Gastroesophageal sphincter (tissue), 4 donors: ENCODE measurements at regions not wholly inside any gene's neighbourhood (a gene's known extent, or its start where the extent isn't known, plus 50 kb on each side); places are given as distances from the start of the nearest gene placed in this dataset.

Experiments used
- ATAC-seq: fragments of 150-250 bp; one replicate; pipeline ENCODE4 v1.9.1; 2016; ENCODE audit warnings: mild to moderate bottlenecking, moderate library complexity
- H3K27ac ChIP-seq, 4 donors: fragments of 200-600 bp; sonication (generic) in 3 of 4; 1 replicate in 3 of 4; 2 replicates in 1 of 4; pipeline ENCODE4 v1.5.1; 2016 to 2019
- H3K27me3 ChIP-seq: fragments of 200-600 bp; sonication (generic); one replicate; pipeline ENCODE4 v1.5.1; 2019
- H3K36me3 ChIP-seq, 2 donors: fragments of 200-600 bp; sonication (generic); one replicate each; pipeline ENCODE4 v1.5.1; 2019; ENCODE audit warnings: control low read depth in 1 of 2
- H3K4me1 ChIP-seq, 3 donors: fragments of 200-600 bp; sonication (generic); 1 replicate in 2 of 3; 2 replicates in 1 of 3; pipeline ENCODE4 v1.5.1; 2016 to 2019; ENCODE audit warnings: control low read depth in 2 of 3
- H3K4me3 ChIP-seq, 2 donors: fragments of 200-600 bp; sonication (generic); one replicate each; pipeline ENCODE4 v1.5.1; 2019; ENCODE audit warnings: mild to moderate bottlenecking in 1 of 2, moderate library complexity in 1 of 2
- H3K9me3 ChIP-seq, 3 donors: fragments of 200-600 bp; sonication (generic); one replicate each; pipeline ENCODE4 v1.5.1; 2017 to 2019; ENCODE audit warnings: control low read depth in 2 of 3
- EP300 ChIP-seq: sonication (generic); formaldehyde crosslinking; IDR thresholded peaks from one replicate; pipeline ENCODE4 v1.6.1; 2017; ENCODE audit warnings: antibody characterized with exemption, mild to moderate bottlenecking
- POLR2A ChIP-seq, 2 donors: fragments of 450-650 bp; IDR thresholded peaks; one replicate each; pipeline ENCODE4 v1.6.1; 2017; ENCODE audit warnings: antibody characterized with exemption in 2 of 2, mild to moderate bottlenecking in 2 of 2, moderate library complexity in 1 of 2
- POLR2AphosphoS5 ChIP-seq: sonication (generic); formaldehyde crosslinking; IDR thresholded peaks from one replicate; pipeline ENCODE4 v1.6.1; 2017; ENCODE audit warnings: antibody characterized with exemption
- WGBS, 2 donors: methylation state at CpG; one replicate each; pipeline ENCODE4 v1.1.5; 2018; ENCODE audit warnings: low coverage in 1 of 2; 5-methylcytosine and 5-hydroxymethylcytosine counted together
- TF ChIP-seq, protein P1 (sequence below), 4 experiments: fragments of 200-600 bp in 2 of 4; fragments of 450-650 bp in 2 of 4; sonication (generic) in 1 of 4; IDR thresholded peaks; one replicate each; pipeline ENCODE4 v1.5.1; 2017 to 2019; ENCODE audit warnings: antibody characterized with exemption in 4 of 4, mild to moderate bottlenecking in 2 of 4, moderate library complexity in 2 of 4

DNA sequence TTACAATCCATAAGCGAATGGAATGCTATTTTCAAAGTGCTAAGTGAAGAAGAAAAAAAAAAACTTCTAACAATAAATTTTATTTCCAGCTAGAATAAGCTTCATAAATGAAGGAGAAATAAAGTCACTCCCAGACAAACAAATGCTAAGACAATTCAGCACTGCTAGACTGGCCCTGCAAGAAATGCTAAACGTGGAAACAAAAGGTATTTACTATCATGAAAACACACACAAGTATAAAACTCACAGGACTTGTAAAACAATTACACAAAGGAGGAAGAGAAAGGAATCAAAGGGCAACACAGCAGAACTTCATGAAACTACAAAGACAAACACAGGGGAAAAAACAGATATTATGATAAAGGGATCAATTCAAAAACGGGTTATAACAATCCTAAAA lies 85.8 kb upstream of the NELL2 start:
- TF ChIP-seq POLR2A (IDR thresholded peaks at IDR 0.05) (no peak), EP300 (no peak), POLR2AphosphoS5 (no peak)
- TF ChIP-seq, protein P1, sequence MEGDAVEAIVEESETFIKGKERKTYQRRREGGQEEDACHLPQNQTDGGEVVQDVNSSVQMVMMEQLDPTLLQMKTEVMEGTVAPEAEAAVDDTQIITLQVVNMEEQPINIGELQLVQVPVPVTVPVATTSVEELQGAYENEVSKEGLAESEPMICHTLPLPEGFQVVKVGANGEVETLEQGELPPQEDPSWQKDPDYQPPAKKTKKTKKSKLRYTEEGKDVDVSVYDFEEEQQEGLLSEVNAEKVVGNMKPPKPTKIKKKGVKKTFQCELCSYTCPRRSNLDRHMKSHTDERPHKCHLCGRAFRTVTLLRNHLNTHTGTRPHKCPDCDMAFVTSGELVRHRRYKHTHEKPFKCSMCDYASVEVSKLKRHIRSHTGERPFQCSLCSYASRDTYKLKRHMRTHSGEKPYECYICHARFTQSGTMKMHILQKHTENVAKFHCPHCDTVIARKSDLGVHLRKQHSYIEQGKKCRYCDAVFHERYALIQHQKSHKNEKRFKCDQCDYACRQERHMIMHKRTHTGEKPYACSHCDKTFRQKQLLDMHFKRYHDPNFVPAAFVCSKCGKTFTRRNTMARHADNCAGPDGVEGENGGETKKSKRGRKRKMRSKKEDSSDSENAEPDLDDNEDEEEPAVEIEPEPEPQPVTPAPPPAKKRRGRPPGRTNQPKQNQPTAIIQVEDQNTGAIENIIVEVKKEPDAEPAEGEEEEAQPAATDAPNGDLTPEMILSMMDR (IDR thresholded peaks at IDR 0.05) = no peak
- ATAC-seq = no peak
- H3K27ac ChIP-seq = no peak overlapping the region
- H3K4me1 ChIP-seq = no peaks in the 10 kb centered on the region
- WGBS, 2 donors = 47 to 49% methylated on average over 3 of the region's 3 CpGs
- H3K9me3 ChIP-seq = peaks cover 0 to 29% (median 0%) of the 10 kb centered on the region in 3 donors
- no peaks in the 10 kb centered on the region for H3K27me3 ChIP-seq
- no peaks in the 10 kb centered on the region for H3K36me3 ChIP-seq
- no peak overlapping the region for H3K4me3 ChIP-seq

DNA sequence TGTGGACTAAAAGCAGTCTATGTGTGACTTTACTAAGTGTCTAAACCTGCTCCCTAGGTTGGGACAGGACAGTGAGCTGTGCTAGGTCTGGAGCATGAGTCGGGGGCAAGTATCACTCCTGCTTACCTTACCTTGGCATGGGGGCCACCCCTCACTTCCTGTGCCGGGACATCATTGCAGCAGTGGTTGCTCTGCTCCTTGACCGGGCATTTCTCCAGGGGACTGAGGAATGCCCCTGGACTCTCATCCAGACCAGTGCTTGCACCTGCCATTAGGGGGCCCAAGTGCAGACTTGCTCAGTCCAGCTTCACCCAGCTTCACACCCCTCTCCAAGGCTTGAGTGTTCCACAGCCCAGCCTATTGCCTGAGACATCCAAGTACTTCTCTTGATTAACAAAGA lies 84.7 kb upstream of the NELL2 start:
- H3K9me3 ChIP-seq = peaks cover 0 to 25% (median 0%) of the 10 kb centered on the region in 3 donors
- H3K27me3 ChIP-seq = no peaks in the 10 kb centered on the region
- H3K27ac ChIP-seq = no peak overlapping the region
- no peak for ATAC-seq
- no peaks in the 10 kb centered on the region for H3K36me3 ChIP-seq
- H3K4me1 ChIP-seq = no peaks in the 10 kb centered on the region
- 80% methylated on average over 1 of the region's 3 CpGs; no CpG with 5 or more reads in 1 of the 2 donors for WGBS, 2 donors
- H3K4me3 ChIP-seq = no peak overlapping the region
- no peak for TF ChIP-seq POLR2A (IDR thresholded peaks at IDR 0.05)
- TF ChIP-seq, protein P1 (IDR thresholded peaks at IDR 0.05) = no peak
- TF ChIP-seq EP300 = no peak

DNA sequence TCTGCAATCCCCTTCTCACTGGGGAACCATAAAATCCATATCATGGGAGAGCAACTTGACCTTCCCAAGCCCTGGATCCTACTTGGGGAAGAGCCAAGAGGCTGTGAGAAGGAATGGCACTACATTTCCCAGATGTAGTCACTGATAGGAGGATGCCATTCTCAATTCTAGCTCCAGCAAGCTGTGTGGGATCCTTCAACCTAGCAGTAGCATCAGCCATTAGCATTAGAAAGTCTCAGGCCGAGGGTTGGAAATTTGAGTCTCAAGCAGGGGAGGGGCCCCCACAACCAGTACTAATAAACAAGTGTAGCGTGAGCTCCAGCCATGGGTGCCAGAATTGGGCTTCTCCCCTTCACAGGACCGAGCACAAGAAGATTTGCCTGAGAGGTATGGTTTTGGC lies 84.3 kb upstream of the NELL2 start:
- WGBS, 2 donors = no CpG with 5 or more reads among the region's 3 CpGs

DNA sequence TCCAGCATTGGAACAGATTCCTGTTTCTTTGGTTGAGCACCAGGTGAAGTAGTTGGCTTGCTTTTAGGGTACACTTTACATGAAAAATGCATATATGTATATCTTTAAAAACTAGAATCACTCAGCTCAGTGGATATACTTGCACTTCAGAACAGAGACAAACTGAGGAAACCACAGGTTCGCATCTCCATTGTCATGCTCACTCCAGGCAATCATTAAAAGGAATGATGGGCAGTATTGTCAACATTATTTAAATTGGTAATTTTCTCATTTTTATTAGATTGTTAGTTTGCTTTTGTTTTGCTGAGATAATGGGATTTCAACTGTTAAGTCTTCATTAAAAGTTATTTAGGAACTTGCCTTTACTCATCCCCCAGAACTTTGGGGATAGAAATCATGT lies 71.0 kb upstream of the NELL2 start:
- H3K9me3 ChIP-seq = no peaks in the 10 kb centered on the region
- no peaks in the 10 kb centered on the region for H3K4me1 ChIP-seq
- ATAC-seq = no peak
- no peaks in the 10 kb centered on the region for H3K36me3 ChIP-seq
- TF ChIP-seq POLR2AphosphoS5 (no peak), EP300 (no peak), POLR2A (IDR thresholded peaks at IDR 0.05) (no peak)
- TF ChIP-seq, protein P1 (IDR thresholded peaks at IDR 0.05) = no peak
- WGBS, 2 donors = 67 to 88% methylated on average over 1 of the region's 1 CpG
- peaks cover 13% of the 10 kb centered on the region for H3K27me3 ChIP-seq
- H3K27ac ChIP-seq = no peak overlapping the region
- H3K4me3 ChIP-seq = no peak overlapping the region

More for the DNA sequence above, 84.3 kb upstream of the NELL2 start:
- no peak overlapping the region for H3K27ac ChIP-seq
- H3K36me3 ChIP-seq = no peaks in the 10 kb centered on the region
- peaks cover 0 to 23% (median 0%) of the 10 kb centered on the region in 3 donors for H3K9me3 ChIP-seq
- no peak for ATAC-seq
- no peak overlapping the region for H3K4me3 ChIP-seq
- no peaks in the 10 kb centered on the region for H3K4me1 ChIP-seq
- TF ChIP-seq POLR2A (IDR thresholded peaks at IDR 0.05) (no peak), EP300 (no peak), POLR2AphosphoS5 (no peak)
- TF ChIP-seq, protein P1 (IDR thresholded peaks at IDR 0.05) = no peak
- H3K27me3 ChIP-seq = no peaks in the 10 kb centered on the region

DNA sequence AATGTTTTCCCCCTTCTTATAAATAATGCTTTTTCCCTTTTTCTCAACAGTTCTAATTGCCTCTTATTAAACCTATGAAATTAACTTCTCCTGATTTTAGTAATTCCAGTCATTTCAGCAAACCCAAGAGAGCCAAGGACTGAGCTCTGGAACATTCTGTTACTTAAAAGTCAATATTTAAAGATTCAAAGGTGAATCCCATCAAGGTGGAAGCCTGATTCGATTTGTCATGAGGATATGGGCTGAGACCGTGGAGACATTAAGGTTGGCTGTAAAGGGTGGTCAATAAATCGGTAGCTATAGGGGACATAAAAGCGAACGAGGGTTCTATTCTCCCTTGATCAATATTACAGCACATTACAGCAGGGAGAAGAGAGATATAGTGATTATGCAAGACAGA lies 66.6 kb upstream of the NELL2 start:
- Histone ChIP-seq H3K9me3 (no peaks in the 10 kb centered on the region), H3K27me3 (no peaks in the 10 kb centered on the region), H3K4me1 (no peaks in the 10 kb centered on the region), H3K36me3 (no peaks in the 10 kb centered on the region), H3K27ac (no peak overlapping the region), H3K4me3 (no peak overlapping the region)
- TF ChIP-seq, protein P1 (IDR thresholded peaks at IDR 0.05) = no peak
- TF ChIP-seq POLR2AphosphoS5 = no peak
- no peak for TF ChIP-seq EP300
- TF ChIP-seq POLR2A (IDR thresholded peaks at IDR 0.05) = no peak
- ATAC-seq = no peak
- 75 to 86% methylated on average over 5 of the region's 5 CpGs for WGBS, 2 donors
